ENCODE measurements at regions not wholly inside any gene's neighbourhood (a gene's known extent, or its start where the extent isn't known, plus 50 kb on each side); places are given as distances from the start of the nearest gene placed in this dataset.

DNA sequence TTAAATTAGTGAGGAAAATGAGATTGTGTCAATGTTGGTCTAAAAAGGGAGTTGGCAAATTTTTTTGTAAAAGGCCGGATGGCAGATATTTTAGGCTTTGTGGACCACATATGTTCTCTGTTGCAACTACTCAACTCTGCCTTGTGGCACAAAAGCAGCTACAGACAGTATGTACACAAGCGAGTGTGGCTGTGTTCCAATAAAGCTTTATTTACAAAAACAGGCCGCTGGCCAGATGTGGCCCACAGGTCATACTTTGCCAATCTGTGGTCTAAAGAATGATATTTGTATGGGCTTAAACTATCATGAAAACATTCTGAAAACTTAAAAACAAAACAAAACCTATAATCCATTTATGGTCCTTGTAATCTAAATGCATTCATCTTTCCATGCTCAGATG, 228.3 kb downstream of the CLIC5 start:
- TF ChIP-seq, protein P1, sequence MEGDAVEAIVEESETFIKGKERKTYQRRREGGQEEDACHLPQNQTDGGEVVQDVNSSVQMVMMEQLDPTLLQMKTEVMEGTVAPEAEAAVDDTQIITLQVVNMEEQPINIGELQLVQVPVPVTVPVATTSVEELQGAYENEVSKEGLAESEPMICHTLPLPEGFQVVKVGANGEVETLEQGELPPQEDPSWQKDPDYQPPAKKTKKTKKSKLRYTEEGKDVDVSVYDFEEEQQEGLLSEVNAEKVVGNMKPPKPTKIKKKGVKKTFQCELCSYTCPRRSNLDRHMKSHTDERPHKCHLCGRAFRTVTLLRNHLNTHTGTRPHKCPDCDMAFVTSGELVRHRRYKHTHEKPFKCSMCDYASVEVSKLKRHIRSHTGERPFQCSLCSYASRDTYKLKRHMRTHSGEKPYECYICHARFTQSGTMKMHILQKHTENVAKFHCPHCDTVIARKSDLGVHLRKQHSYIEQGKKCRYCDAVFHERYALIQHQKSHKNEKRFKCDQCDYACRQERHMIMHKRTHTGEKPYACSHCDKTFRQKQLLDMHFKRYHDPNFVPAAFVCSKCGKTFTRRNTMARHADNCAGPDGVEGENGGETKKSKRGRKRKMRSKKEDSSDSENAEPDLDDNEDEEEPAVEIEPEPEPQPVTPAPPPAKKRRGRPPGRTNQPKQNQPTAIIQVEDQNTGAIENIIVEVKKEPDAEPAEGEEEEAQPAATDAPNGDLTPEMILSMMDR (IDR thresholded peaks at IDR 0.05 in 4 of 5, conservative IDR thresholded peaks at IDR 0.05 in 1 of 5), result no peak
- TF ChIP-seq POLR2A (IDR thresholded peaks at IDR 0.05), result no peak
